ENCODE measurements at regions not wholly inside any gene's neighbourhood (a gene's known extent, or its start where the extent isn't known, plus 50 kb on each side); places are given as distances from the start of the nearest gene placed in this dataset.

DNA sequence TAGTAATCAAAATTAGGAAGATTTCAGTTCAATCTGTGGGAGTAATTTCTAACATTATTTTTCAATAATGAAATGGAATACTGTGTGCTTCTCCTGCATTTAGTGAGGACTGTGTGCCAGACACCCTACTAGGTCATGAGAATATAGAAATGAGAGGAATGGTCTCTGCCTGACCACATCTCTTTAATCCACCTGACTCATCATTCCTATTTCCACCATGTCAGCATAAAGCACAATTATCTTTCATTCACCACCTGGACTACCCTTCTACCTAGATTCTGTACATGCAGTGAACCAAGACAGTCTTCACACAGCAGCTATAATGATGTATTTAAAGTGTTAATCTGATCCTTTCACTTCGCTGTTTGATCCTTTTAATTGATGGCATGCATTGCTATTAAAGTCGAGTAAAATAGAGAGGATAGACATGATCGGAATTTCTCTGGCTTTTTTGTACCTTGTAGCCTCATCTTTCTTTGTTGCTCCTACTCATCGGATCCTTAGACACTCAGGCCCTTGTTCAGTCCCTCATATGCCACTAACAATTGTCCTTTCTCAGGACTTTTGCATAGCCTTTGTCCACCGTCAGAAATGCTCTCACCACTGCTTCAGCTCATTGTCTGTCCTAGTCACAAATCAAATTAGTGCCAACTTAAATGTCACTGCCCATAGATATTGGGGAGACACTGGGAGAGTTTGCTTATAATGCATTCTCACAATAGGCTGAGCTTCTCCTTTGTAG is 1037.1 kb downstream of the REEP3 start (continued):
- TF ChIP-seq, protein P1, sequence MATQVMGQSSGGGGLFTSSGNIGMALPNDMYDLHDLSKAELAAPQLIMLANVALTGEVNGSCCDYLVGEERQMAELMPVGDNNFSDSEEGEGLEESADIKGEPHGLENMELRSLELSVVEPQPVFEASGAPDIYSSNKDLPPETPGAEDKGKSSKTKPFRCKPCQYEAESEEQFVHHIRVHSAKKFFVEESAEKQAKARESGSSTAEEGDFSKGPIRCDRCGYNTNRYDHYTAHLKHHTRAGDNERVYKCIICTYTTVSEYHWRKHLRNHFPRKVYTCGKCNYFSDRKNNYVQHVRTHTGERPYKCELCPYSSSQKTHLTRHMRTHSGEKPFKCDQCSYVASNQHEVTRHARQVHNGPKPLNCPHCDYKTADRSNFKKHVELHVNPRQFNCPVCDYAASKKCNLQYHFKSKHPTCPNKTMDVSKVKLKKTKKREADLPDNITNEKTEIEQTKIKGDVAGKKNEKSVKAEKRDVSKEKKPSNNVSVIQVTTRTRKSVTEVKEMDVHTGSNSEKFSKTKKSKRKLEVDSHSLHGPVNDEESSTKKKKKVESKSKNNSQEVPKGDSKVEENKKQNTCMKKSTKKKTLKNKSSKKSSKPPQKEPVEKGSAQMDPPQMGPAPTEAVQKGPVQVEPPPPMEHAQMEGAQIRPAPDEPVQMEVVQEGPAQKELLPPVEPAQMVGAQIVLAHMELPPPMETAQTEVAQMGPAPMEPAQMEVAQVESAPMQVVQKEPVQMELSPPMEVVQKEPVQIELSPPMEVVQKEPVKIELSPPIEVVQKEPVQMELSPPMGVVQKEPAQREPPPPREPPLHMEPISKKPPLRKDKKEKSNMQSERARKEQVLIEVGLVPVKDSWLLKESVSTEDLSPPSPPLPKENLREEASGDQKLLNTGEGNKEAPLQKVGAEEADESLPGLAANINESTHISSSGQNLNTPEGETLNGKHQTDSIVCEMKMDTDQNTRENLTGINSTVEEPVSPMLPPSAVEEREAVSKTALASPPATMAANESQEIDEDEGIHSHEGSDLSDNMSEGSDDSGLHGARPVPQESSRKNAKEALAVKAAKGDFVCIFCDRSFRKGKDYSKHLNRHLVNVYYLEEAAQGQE (IDR thresholded peaks at IDR 0.05; ENCODE audit: unreplicated experiment), result no peak
- TF ChIP-seq EZH2 (IDR thresholded peaks at IDR 0.05; ENCODE audit: low read depth, unreplicated experiment) (no peak), EZH2phosphoT487 (IDR thresholded peaks at IDR 0.05; ENCODE audit: unreplicated experiment) (no peak), CREB1 (CRISPR knock-in tag; IDR thresholded peaks at IDR 0.05; ENCODE audit: low read depth) (no peak), NANOG (IDR thresholded peaks at IDR 0.05; ENCODE audit: borderline replicate concordance) (no peak), JUNB (IDR thresholded peaks at IDR 0.05; ENCODE audit: unreplicated experiment) (no peak), ZNF114 (CRISPR knock-in tag; IDR thresholded peaks at IDR 0.05) (no peak)

DNA sequence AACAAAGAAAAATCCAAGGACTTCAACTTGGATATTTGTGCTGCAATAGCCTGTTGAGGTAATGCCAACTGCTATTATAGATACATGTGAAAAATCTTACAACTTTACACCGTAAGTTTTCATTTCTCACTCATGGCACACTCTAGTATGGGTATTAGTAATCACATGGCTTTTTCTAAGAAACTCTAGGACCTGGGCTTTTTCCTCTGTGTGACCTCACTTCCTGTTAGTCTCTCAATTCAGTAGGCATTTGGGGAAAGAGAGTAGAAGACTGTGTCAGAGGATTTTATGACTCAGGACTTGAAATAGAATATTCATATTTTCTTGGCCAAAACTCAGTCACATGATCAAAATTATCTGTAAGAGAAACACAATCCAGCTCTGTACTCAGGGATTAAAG is 1049.9 kb downstream of the REEP3 start:
- Histone ChIP-seq H4K20me1 (replicated peaks; ENCODE audit: insufficient read depth) (no peaks in the 10 kb centered on the region), H3K27me3 (ENCODE audit: insufficient read depth) (no peaks in the 10 kb centered on the region), H3K27ac (ENCODE audit: low read depth) (no peak overlapping the region), H3K4me3 (no peak overlapping the region), H3K79me2 (replicated peaks; ENCODE audit: insufficient read depth) (no peaks in the 10 kb centered on the region), H3K36me3 (ENCODE audit: insufficient read depth) (no peaks in the 10 kb centered on the region), H3K4me1 (ENCODE audit: insufficient read depth) (no peaks in the 10 kb centered on the region), H2AFZ (no peak overlapping the region), H3F3A (replicated peaks; ENCODE audit: low read depth) (no peaks in the 10 kb centered on the region), H3K4me2 (no peak overlapping the region), H3K9me2 (ENCODE audit: insufficient read depth) (no peaks in the 10 kb centered on the region)
- ATAC-seq (no peak), DNase-seq (ENCODE audit: low spot score) (no peak)
- H3K36me3 Mint-ChIP-seq (ENCODE audit: low read depth), result peaks cover 8% of the 10 kb centered on the region; the same call in 1 of the 3 replicates
- H3K4me3 Mint-ChIP-seq, result no peak overlapping the region
- H3K9me3 Mint-ChIP-seq, result peaks cover 10% of the 10 kb centered on the region; the same call in 2 of the 3 replicates
- H3K4me1 Mint-ChIP-seq, result no peaks in the 10 kb centered on the region
- H3K27ac Mint-ChIP-seq, result no peak overlapping the region
- H3K27me3 Mint-ChIP-seq (ENCODE audit: insufficient read depth, low read depth, poor library complexity), result no peaks in the 10 kb centered on the region
- no peak for TF ChIP-seq ZNF331 (CRISPR knock-in tag; IDR thresholded peaks at IDR 0.05; ENCODE audit: low read depth)
- TF ChIP-seq, protein P2, sequence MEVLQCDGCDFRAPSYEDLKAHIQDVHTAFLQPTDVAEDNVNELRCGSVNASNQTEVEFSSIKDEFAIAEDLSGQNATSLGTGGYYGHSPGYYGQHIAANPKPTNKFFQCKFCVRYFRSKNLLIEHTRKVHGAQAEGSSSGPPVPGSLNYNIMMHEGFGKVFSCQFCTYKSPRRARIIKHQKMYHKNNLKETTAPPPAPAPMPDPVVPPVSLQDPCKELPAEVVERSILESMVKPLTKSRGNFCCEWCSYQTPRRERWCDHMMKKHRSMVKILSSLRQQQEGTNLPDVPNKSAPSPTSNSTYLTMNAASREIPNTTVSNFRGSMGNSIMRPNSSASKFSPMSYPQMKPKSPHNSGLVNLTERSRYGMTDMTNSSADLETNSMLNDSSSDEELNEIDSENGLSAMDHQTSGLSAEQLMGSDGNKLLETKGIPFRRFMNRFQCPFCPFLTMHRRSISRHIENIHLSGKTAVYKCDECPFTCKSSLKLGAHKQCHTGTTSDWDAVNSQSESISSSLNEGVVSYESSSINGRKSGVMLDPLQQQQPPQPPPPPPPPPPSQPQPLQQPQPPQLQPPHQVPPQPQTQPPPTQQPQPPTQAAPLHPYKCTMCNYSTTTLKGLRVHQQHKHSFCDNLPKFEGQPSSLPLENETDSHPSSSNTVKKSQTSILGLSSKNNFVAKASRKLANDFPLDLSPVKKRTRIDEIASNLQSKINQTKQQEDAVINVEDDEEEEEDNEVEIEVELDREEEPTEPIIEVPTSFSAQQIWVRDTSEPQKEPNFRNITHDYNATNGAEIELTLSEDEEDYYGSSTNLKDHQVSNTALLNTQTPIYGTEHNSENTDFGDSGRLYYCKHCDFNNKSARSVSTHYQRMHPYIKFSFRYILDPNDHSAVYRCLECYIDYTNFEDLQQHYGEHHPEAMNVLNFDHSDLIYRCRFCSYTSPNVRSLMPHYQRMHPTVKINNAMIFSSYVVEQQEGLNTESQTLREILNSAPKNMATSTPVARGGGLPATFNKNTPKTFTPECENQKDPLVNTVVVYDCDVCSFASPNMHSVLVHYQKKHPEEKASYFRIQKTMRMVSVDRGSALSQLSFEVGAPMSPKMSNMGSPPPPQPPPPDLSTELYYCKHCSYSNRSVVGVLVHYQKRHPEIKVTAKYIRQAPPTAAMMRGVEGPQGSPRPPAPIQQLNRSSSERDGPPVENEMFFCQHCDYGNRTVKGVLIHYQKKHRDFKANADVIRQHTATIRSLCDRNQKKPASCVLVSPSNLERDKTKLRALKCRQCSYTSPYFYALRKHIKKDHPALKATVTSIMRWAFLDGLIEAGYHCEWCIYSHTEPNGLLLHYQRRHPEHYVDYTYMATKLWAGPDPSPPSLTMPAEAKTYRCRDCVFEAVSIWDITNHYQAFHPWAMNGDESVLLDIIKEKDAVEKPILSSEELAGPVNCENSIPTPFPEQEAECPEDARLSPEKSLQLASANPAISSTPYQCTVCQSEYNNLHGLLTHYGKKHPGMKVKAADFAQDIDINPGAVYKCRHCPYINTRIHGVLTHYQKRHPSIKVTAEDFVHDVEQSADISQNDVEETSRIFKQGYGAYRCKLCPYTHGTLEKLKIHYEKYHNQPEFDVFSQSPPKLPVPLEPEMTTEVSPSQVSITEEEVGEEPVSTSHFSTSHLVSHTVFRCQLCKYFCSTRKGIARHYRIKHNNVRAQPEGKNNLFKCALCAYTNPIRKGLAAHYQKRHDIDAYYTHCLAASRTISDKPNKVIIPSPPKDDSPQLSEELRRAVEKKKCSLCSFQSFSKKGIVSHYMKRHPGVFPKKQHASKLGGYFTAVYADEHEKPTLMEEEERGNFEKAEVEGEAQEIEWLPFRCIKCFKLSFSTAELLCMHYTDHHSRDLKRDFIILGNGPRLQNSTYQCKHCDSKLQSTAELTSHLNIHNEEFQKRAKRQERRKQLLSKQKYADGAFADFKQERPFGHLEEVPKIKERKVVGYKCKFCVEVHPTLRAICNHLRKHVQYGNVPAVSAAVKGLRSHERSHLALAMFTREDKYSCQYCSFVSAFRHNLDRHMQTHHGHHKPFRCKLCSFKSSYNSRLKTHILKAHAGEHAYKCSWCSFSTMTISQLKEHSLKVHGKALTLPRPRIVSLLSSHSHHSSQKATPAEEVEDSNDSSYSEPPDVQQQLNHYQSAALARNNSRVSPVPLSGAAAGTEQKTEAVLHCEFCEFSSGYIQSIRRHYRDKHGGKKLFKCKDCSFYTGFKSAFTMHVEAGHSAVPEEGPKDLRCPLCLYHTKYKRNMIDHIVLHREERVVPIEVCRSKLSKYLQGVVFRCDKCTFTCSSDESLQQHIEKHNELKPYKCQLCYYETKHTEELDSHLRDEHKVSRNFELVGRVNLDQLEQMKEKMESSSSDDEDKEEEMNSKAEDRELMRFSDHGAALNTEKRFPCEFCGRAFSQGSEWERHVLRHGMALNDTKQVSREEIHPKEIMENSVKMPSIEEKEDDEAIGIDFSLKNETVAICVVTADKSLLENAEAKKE (CRISPR knock-in tag; IDR thresholded peaks at IDR 0.05), result no peak
- no peak for TF ChIP-seq ZNF114 (CRISPR knock-in tag; IDR thresholded peaks at IDR 0.05)
- no peak for TF ChIP-seq EZH2 (IDR thresholded peaks at IDR 0.05; ENCODE audit: low read depth, unreplicated experiment)
- TF ChIP-seq, protein P1 (IDR thresholded peaks at IDR 0.05; ENCODE audit: unreplicated experiment), result no peak
- no peak for TF ChIP-seq NANOG (IDR thresholded peaks at IDR 0.05; ENCODE audit: borderline replicate concordance)
- no peak for TF ChIP-seq STAT1 (IDR thresholded peaks at IDR 0.05; ENCODE audit: unreplicated experiment)
- no peak for TF ChIP-seq EZH2phosphoT487 (IDR thresholded peaks at IDR 0.05; ENCODE audit: unreplicated experiment)
- TF ChIP-seq JUNB (IDR thresholded peaks at IDR 0.05; ENCODE audit: unreplicated experiment), result no peak
